Effector CD4-positive, alpha-beta T cell (primary cell): ENCODE measurements at regions not wholly inside any gene's neighbourhood (a gene's known extent, or its start where the extent isn't known, plus 50 kb on each side); places are given as distances from the start of the nearest gene placed in this dataset.
"Not testable (repeated sequence)": the region's sequence is repeated elsewhere in the genome, so short reads cannot be mapped to it uniquely, and the experiment has no call there.

Experiments
- DNase-seq: peaks from one replicate; pipeline ENCODE4 v3.0.0-alpha.2; 2020

- DNase-seq: no peak
Observed at GRCh38 chr7:131932271-131932670, 375.8 kb upstream of the PODXL start.

GRCh38 chr7:131931370-131931769, 374.9 kb upstream of the PODXL start:
- no peak for DNase-seq

DNA sequence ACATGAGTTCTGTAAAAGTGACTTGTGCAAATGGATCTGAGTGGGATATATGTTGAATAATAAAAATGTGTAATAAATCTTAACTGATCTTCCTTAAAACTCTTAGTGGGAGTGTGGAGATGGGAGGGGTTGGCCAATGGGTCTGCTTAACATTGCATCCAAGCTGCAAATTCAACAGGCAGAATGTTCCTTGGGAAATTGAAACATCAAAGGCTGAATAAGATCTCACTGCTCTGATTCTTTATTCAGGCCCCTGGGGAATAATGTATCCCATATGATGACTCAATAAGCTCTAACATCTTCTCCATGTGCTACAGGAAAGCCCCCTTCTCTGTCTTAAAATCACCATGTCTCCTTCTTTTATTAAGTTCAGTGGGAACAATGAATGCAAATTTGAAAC, 373.2 kb upstream of the PODXL start:
- DNase-seq: no peak

GRCh38 chr7:131927770-131928423, 371.5 kb upstream of the PODXL start:
- DNase-seq: no peak

DNA sequence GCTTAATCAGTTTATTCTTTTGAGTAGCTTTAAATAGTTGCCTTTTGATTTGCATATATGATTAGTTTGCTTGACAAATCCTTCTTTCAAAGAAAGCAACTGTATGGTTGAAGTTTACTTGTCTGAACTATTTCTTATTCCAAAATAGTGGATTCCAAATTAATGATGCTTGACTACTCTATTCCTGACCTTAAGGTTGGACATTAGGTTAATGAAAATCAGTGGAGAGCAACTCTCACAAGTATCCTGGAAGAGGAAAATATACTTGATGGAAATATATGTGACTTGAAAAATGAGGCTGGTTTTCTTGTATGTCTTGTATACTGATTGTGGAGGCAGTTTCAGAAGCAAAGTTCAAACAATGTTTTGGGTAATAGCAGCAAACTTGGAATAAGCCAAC, 369.2 kb upstream of the PODXL start:
- DNase-seq: no peak

GRCh38 chr7:131924857-131925256, 368.4 kb upstream of the PODXL start:
- no peak for DNase-seq

DNA sequence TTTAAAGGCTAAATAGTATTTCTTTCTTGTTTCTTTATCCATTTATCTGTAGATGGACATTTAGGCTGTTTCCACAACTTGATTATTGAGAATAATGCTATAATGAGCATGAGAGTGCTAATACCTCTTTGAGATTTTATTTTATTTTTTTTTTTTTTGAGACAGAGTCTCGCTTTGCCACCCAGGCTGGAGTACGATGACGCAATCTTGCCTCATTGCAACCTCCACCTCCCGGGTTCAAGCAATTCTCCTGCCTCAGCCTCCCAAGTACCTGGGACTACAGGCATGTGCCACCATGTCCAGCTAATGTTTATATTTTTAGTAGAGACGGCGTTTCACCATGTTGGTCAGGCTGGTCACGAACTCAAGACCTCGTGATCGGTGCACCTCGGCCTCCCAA, 366.5 kb upstream of the PODXL start:
- not testable (repeated sequence) for DNase-seq

DNA sequence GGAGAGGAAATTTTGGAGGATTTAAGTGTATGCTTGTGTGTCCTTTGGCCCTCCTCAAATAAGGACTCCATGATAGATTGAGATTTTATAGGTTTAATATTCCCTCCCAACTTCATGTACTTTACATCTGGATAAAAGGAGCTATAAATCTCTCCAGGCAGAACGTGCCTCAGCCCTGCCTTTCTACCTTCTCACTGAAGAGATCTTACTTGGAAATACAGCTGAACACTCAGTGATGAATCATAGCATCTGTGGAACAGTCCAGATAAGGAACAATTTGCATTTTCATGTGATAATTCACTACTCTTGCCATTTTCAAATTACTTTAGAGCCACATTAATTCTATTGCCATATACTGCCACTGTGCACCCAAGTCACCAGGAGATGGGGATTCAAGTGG, 364.6 kb upstream of the PODXL start:
- DNase-seq: no peak

DNA sequence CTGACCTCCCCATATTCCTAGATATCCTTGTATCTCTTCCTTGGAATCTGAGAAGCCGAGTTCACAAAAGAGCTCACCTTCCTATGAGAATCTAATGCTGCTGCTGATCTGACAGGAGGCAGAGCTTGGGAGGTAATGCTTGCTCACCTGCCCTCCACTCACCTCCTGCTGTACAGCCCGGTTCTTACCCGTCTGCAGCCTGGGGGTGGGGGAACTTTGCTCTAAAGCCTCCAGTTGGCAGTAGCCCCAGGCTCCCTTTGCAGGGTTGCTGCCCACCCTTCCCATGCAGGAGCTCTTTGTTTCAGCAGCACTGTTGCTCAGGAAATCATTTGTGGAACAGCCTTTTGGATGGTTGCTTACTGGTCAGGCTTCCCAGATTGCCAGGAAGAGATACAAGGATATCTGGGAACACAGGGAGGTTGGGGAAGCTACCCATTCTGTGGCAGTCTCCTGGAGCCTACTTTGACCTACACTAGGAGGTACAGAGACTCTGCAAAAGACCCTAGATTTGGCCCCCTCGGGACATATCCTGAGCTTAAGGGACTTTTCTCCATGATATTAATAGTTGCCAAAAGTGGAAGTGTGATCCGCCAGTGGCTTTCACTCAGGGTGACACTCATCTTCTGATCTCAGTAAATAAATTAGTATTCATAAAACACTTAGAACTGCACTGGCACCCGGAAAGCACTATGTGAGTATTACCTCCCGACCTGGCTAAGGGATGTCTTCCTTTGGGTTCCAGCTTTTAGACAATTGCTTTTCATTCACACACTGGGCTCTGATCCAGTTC, 363.7 kb upstream of the PODXL start:
- no peak for DNase-seq

DNA sequence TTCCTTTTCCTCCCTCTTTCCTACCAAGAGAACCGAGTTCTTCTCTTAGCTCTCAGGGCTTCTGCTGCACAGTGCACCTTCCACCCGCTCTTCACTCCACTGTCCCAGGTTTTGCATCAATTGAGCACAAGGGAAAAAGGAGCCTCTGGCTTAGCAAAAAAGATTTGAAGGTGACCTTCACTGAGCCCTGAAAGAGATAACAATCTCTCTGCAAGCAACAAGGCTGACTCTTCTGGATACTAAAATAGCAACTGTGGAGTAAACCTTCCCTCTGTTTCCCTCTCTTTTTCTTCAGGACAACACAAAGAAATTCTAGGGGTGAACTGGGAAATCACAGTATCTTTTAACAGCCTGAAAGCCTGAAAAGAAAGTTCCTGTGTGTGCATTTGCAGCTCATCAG, 354.7 kb upstream of the PODXL start:
- DNase-seq: no peak

DNA sequence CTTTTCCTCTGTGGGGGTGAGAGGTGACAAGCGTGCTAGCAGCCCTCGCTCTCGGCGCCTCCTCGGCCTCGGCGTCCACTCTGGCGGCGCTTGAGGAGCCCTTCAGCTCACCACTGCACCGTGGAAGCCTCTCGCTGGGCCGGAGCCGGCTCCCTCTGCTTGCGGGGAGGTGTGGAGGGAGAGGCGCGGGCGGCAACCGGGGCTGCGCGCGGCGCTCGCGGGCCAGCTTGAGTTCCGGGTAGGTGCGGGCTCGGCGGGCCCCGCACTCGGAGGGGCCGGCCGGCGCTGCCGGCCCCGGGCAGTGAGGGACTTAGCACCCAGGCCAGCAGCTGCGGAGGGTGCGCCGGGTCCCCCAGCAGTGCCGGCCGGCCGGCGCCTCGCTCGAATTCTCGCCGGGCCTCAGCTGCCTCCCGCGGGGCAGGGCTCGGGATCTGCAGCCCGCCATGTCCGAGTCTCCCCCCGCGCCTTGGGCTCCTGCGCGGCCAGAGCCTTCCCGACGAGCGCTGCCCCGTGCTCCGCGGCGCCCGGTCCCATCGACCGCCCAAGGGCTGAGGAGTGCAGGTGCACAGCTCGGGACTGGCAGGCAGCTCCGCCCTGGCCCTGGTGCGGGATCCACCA, 352.8 kb upstream of the PODXL start:
- no peak for DNase-seq

DNA sequence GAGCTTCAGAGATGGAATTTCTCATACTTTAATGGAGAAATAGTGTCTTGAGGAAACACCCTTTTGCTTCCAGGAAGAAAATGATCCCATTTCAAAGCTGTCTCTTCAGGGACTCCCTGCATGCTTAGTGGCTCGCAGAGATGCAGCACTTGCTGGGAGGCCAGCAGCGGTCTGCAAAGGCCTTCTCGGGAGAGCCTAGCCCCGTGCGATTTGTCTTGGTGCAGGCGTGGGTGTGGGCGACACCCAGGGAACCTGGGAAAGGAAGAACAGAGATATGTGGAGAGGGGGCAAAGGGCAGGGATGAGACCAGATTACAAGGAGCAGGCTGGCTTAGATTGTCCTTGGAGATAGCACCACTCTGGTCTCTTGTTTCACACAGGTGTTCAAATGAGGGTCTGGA, 352.3 kb upstream of the PODXL start:
- DNase-seq: no peak

DNA sequence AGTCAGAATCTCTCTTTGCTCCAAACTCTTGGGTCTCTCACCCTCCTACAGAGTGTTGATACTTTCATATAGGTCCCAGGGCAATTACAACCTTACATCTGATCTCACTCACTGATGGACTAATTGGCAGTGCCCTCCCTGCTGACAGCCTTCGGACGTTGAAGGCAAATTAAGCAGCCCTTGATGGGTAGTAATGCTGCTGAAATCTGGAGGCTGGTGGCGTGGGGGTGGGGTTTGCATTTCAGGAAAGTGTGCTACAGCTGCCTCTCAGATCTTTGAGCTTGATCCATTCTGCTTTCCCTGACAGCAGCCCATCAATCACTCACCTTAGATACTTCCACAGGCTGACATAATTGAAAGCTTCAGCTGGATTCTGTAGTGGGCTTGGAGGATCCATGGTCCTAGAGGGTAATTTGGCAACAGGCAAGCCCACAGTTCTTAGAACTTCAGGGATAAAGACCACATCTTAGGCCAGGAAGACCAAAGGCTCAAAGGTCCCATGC, 349.1 kb upstream of the PODXL start:
- no peak for DNase-seq

- DNase-seq: no peak
Observed at GRCh38 chr7:131904760-131905327, 348.4 kb upstream of the PODXL start.

DNA sequence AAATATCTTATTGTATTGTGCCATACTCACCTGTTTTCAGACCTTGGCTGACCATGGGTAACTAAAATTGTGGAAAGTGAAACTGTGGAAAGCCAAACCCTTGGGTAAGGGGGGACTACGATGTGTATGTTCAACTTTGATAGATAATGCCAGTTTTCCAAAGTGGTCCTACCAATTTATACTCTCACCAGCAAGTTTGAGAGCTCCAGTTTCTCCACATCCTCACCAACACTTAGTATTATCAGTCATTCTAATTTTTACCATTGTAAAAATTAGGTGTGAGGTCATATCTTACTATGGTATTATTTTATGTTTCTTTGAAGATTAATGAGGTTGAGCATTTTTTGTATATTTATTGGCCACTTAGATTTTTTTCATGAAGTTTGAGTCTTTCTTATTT, 346.9 kb upstream of the PODXL start:
- DNase-seq: no peak

DNA sequence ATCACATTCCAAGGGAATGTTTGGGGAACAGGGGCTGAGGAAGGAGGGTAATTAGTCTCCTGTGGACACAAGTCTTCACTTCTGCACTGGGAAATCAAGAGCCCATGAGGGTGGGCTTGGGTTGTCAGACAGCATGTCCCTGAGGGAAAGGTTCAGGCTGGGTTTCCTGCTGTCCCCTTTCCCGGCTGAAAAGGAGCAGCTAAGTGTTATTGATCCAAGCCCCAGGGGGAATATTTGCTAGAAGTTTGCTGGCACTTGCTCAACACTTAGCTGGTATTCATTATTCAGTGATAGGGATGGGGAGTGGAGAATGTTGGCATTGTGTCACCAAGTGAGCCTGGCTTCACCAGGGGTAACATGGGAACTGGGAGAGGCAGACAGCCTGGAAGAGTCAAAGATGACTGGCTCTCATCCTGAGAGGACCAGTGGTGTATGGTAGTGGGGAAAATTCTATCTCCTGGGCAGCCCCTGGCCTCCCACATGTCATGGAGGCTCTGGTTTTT, 344.4 kb upstream of the PODXL start:
- DNase-seq: no peak

DNA sequence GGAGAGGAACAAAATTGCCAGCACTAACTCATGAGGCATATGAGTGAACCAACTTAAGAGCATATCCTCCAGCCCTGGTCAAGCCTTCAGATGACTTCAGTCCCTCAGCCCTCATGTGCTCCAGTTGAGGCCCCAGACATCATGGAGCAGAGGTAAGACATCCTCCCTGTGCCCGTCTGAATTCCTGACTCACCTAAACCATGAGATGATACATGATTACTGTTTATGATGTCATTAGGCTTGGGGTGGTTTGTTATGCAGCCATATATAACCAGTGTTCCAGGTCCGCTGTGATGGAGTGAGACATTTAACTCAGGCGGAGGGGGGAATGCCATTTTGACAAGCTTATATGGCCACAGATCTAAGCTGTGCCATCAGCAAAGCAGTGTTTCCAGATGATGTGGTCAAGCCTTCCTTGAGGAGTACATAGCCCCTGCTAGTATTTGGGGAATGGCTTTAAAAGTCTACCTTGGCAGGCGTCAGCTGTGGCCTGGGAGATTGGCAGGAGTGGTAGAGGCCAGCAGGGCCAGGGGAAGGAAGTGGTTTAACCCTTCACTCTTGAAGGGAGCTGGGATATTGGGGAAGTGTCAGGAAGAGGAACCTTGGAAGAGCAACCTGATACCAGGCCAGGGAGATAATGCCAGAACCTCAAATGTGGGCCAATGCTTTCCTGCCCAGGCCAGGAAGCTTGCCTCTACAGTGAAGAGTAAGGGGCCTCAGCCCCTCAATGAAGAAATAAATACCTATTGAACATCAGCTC, 343.0 kb upstream of the PODXL start:
- DNase-seq: no peak

- DNase-seq: no peak
Observed at GRCh38 chr7:131898418-131898817, 342.0 kb upstream of the PODXL start.

DNA sequence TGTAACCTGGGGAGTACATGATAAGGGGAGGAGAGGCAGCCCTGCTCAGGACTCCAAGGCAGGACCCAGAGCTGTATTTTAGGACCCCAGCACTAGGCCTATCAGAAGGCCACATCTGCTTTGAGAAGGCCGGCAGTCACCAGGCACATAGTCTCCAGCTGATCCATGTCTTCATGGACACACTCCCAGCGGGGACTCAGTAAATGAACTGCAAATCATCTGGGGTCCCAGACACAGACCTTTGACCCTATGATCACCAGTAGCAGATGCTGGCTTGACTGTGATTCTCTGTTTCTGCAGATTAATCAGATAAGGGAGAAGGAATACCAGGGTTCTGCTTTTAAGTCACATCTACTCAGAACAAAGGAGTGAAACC, 341.4 kb upstream of the PODXL start:
- no peak for DNase-seq

DNA sequence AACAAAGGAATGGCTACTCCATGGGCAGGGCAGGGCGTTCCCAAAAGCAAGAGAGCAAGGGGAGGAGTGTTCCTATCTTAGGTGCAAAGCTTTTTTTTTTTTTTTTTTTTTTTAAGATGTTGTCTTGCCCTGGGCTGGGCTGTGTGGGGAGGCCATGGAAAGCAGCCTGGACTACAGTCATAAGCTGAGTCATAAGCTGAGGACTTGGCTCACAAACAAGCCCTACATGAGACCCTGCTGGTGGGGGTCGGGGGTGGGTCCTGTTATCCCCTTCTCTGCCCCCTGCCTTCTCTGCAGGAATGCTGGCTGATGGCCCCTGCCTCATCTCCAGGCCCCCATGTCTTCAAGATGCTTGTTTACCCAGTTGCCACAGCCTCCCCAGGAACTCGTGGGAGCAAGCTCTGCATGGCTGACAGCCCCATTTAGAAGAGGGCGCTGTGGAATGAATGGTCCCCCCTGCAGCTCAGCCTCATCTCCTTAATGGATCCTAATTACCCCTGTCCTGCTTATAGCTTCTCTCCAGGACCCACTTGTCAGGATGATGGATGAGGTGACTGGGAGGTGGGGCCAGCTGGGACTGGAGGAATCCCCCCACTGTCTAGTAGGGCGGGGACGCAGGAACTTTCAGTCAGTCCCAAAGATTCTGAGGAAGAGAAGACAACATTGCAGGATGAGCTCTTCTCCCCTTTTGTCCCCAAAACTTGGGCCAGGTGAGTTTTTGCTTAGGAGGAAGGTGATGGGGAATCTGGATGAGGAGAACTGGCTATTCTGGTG, 340.8 kb upstream of the PODXL start:
- DNase-seq: no peak

- no peak for DNase-seq
Observed at GRCh38 chr7:131896165-131896863, 339.9 kb upstream of the PODXL start.
